HG03342 (cell line): ENCODE measurements at regions not wholly inside any gene's neighbourhood (a gene's known extent, or its start where the extent isn't known, plus 50 kb on each side); places are given as distances from the start of the nearest gene placed in this dataset.
"Not testable (repeated sequence)": the region's sequence is repeated elsewhere in the genome, so short reads cannot be mapped to it uniquely, and the experiment has no call there.

Experiments used
- ATAC-seq: cut with Tn5 transposase; IDR thresholded peaks from one replicate; pipeline ENCODE4 v1.9.1; 2021; ENCODE audit warnings: mild to moderate bottlenecking, moderate library complexity; ENCODE audit not compliant: unreplicated experiment

DNA sequence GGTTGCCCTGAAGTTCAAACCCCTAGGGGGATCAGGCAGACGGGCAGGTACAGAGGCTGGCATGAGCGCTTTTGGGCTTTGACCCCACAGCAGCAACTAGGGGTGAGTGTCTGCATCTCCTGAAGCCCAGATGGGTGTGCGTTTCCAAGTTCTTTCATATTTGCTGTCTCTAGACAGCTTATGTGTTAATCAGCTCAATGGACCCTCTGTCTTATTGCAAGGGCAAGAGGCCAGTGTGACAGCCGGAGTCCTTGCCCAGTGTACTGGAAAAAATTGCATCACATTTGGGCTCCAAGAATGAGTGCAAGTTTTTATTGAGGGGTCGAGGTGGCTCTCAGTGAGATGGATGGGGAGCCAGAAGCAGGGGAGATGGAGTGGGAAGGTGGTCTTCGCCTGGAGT, 1863.7 kb upstream of the RAG2 start:
- no peak for ATAC-seq

DNA sequence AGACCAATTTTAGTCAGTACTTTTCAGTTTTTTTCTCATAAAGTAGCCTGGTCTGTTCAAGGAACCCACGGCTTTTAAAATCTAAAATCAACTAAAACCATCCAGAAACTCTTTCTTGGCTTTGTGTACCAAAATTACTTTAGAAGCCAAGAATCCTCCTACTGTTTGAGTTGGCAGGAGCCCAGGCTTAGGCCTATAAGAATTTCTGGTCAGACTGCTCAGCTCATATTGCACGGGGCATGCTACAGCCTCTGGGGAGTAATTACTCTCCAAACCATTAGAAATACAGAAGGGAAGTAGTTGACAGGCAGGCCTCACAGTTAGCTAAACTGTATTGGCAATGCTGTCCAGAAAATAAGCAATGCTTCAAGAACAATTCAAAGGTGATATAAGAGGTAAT, 1862.9 kb upstream of the RAG2 start:
- ATAC-seq = no peak

DNA sequence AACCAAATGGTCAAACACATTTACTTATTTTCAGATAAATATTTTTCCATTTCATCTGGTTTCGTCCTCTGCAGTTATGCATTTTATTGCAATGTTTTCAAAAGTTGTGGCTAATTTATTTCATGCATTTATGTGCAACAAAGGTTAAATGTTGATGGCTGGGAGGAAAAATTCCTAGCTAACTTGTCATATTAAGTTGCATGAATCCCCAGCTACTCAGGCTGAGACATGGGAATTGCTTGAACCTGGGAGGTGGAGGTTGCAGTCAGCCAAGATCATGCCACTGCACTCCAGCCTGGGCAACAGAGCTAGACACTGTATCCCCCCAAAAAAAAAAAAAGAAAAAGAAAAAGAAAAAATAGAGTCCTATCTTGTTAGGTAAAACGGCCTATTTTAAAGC, 1862.4 kb upstream of the RAG2 start:
- no peak for ATAC-seq

DNA sequence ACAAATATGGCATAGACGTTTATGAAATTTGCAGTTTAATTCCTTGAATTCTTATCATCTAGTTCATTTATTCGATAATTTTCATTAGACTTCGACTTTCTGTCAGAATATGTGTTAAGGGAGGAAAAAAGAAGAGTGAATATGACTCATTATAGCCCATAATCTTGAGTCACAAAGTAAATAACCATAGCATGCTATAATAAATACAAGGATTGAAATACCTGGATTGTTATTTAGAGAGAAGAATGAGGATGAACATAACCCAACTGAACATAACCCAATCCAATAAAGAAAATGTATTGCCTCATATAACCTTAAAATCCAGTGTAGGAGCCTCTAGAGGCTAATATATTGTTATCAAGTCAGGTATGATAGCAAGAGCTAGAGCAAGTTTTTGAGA, 1858.3 kb upstream of the RAG2 start:
- ATAC-seq = no peak

DNA sequence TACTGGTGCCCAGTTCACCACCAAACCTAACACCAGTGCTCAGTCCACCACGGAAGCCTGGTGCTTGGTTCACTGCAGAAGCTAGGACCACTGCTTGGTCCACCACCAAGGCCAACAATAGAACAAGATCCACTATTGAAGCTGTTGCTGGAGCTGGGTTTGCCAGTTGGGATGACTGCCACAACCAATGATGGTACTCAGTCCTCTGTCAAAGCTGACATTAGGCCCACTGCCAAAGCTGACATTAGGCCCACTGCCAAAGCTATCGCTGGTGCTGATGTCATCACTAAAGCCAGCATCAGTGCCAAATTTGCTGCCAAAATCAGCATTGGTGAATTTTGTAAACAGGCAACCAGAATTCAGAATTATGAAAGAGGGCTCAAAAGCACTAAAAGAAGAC, 1850.2 kb upstream of the RAG2 start:
- ATAC-seq = no peak

DNA sequence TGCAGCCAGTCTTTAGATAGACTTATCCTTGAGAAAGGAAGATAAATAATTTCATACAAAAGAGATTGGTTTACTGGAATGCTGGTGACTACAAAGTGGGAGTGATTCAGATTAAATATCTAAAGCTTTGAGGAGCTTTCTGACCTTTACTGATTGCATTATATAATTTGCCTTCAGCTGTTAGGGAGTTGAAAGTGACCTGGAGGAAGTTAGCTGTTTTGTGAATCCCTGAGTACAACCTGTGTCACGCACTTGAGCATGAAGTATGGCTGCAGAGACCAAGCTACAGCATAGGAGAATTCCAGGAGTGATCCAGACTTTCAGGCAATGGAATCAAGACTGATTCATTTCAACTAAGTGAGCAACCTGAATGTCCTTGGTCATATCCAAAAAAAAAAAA, 1848.3 kb upstream of the RAG2 start:
- ATAC-seq = no peak

DNA sequence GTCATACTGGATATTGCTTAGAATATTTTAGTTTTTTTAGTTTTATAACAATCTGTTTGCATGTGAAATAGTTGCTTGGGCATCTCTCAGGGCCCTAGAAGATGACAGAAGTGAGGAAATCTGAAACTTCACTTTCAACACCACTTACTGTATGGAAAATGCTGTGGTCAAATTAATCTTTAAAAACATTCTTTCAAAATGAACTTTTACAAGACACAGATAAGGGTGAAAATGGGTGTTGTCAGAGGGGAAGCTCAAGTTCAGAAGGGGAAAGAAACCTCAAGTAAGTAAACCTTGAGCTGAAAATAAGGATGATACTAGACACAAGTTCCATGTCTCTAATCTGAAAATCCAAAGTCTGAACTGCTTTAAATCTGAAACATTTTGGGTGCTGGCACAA, 1840.1 kb upstream of the RAG2 start:
- ATAC-seq = no peak

DNA sequence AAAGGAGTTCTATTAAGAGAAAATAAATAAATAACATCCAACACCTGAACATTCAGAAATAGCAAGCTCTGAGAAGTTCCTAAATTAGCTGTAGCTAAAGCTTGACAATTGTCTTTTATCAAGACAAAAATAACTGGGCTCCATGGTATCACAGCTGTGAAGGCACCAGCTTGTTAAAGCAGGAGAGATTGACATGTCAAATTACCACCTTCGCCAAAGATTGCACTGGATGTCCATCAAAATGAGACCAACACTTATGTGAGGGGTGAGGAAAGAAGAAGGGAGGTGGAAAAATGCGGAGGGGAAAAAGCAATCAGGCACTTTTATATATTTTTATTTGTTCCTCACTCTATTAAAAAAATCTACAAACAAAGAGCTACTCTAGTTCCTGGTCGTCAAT, 1827.5 kb upstream of the RAG2 start:
- ATAC-seq = no peak

DNA sequence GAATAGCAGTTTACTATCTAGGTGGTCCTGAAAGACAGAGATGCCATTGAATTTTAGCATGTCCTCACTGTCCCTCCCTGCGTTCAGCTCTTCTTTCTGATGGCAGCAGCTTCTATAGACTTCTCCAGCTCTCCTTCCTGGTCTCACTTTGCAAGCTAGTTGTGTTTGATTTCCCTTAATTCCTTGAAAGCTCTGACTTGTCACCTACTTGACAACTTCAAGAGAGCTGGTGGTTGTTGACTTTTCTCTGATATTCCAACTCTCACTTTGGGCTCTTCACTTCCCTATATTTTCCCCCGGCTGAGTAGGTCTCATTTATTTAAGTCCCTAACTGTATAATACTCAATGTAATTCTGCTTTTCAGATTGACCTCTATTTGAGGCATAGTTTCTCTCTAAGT, 1825.0 kb upstream of the RAG2 start:
- no peak for ATAC-seq

DNA sequence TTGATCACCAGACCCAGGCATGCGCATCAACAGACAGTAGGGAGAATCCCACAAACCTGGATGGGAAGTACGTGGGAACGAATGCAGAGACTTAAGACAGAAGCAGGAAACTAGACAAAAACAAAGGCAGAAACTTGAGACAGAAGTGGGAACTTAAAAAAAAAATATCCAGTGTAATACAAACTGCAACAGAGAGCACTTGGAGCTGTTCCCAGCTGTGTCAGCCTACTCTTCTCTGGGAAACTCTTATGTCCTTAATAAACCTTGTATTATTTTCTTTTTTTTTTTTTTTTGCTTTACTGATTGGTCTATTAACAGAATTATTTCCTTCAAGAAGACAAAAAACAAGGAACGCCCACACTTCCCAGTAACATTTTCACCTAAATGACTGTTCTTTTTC, 1818.1 kb upstream of the RAG2 start:
- ATAC-seq = no peak

DNA sequence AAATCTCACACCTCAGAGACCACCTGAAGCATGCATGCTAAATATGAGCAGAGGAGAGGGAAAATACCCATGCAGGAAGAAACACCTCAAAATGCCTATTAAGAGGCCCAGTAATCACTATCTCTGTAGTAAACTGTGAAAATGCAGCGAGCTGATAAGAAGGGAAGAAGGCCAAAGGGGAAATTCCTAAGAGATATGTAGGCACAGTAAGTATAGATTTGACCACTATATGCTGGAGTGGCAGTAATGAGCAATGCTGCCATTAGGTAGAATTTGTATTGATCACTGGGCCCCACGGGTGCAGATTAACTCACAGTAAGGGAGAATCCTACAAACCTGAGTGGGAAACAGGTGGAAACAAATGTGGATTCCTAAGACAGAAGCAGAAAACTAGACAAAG, 1813.1 kb upstream of the RAG2 start:
- ATAC-seq = no peak

DNA sequence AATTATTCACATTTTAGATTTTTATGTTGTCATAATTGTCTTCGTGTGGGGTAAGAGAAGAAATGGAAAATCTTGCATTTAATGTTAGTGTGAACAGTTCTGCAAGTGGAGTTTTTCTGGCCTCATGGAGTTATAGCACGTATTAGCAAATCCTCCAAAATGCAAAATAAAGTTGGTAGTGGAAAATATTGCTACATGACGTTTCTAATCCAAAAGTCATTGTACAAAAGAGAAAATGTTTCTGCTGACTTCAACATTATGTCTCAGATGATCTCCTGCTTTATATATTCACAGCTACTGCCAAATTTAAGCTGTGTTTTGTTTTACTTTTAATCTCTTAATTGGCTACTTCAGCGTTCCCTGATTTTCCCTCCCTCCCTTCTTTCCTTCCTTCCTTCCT, 1804.0 kb upstream of the RAG2 start:
- ATAC-seq = no peak

DNA sequence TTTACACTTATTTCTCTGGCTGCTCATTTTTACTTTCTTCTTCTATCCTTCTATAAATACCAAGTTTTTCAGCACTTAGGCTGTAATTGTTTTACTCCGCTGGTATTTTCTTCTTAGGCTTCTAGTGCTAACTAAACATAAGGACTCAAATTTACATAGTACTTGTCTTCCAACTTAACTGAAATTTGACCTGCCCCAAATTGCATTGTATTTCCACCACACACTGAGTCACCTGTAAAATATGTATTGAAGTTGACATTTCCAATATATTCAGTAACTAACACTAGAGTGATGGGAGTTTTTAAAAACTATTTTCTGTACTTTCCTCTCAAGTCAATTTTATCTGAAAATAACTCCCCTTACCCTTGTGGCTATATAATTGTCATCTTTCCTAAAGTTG, 1794.1 kb upstream of the RAG2 start:
- no peak for ATAC-seq

DNA sequence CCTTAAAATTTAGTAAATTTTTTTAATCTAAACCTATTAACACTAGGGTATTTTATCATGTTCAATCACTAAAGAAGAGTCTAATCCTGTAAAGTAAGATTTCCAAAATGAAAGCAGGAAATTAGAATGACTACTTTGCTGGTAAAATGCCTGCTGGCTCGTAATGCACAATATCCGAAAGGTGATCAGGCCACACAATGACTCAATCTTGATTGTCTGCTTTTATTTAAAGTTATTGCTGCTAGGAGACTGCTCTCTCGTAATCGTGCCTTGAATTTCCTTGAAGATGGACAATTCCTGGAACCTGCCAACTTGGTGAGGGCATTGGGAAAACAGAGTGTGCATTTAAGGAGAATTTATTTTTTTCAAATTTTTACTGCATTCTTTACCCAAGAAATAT, 1786.5 kb upstream of the RAG2 start:
- ATAC-seq = no peak

DNA sequence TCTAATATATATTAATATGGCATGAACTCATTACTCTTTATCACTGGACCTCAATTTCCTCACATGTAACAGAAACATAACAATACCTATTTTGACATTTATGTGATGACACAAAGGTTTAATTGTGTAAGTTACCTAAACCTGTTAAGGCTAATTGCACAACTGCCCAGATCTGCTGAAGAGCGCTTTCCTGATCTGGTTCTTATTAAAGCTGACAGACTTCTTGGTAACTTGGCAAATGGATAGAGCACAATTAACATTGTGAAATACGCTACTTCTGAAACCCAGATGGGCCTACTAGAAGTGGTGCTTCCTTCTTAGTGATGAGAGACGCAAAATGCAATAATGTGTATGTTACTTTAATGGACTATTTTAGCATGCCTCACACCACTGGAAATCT, 1767.2 kb upstream of the RAG2 start:
- no peak for ATAC-seq

DNA sequence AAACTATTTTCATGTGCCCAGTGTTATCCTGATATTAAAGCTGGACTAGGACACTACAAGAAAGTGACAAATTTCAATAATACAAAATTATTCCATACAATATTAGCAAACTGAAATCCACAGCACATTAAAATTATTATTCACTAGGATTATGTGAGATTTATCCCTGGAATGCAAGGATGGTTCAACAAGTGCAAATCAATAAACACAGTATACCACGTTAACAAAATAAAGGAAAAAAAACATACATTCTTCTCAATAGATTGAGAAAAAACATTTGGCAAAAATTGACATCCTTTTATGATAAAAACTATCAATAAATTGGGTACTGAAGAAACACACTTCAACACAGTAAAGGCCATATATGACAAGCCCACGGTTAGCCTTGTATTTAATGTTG, 1758.2 kb upstream of the RAG2 start:
- no peak for ATAC-seq

DNA sequence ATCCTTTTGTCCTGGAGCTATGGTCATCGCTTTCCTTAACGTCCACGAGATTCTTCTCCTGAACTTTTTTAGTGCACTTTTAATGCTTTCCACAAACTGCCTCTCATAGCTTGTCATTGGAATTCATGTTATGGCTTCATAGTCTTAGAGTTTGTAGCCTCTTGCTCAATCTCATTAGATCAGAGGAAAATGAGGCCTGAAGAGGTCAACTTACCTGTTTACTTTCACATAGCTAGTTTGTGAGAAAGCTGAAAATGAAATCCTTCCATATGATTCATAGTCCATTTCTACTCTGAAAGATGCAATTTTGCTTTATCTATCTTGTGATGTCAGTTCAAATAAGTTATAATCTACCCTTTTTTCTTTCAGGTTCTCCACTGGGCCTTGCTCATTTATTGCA, 1747.2 kb upstream of the RAG2 start:
- ATAC-seq = no peak

DNA sequence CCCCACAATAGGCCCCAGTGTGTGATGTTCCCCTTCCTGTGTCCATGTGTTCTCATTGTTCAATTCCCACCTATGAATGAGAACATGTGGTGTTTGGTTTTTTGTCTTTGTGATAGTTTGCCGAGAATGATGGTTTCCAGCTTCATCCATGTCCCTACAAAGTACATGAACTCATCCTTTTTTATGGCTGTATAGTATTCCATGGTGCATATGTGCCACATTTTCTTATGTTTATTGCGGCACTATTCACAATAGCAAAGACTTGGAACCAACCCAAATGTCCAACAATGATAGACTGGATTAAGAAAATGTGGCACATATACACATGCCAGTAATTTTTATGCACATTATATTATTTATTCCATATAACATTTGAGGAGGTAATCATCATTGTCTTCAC, 1743.6 kb upstream of the RAG2 start:
- ATAC-seq = not testable (repeated sequence)

DNA sequence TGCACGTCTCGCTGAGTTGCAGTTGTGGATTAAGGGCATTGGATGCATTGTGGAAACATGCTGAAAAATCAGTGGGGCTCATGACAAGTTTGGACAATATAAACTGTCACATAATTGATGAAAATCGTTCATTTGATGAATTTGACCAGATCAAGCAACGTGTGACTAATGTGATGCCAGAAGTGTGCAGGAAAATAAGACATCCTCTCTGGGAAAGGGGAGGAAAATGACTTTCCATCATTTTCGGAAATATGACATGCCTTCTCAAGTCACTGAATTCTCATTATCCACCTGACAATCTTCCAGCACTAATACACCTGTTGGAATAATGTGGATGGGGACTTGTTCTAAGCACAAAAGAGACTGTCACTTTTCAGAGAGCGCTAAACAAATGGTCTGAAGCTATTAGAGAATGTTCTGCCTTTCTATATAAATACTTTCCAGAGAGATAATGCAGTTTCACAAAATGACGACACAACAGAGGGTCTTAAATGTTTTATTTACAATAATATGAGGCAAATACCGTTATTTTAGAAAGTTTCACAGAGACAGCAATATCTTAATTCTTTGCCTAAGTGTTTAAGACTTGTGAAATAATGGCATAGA, 1741.9 kb upstream of the RAG2 start:
- no peak for ATAC-seq

DNA sequence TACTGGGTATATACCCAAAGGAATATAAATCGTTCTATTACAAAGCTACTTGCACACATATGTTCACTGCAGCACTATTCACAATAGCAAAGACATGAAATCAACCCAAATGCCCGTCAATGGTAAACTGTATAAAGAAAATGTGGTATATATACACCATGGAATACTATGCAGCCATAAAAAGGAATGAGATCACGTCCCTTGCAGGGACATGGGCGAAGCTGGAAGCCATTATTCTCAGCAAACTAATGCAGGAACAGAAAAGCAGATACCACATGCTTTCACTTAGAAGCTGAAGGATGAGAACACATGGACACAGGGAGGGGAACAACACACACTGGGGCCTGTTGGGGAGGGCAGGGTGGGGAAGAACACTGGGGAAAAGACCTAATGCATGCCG, 1740.0 kb upstream of the RAG2 start:
- not testable (repeated sequence) for ATAC-seq

DNA sequence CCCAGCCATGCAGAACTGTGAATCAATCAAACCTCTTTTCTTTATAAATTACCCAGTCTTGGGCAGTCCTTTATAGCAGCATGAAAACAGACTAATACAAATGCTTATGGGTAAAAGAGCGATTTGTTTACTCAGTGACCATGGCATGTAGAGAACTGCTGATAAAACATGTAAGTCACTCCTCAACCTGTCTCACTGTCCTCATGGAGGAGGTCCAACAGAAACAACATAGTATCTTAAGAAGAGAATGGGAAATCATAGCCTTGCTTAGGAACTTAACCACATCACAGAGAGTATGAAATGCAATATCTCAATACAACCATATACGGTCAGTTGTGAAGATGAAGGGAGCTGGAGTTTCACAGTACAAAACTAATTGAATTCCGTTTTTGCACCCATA, 1734.0 kb upstream of the RAG2 start:
- no peak for ATAC-seq

DNA sequence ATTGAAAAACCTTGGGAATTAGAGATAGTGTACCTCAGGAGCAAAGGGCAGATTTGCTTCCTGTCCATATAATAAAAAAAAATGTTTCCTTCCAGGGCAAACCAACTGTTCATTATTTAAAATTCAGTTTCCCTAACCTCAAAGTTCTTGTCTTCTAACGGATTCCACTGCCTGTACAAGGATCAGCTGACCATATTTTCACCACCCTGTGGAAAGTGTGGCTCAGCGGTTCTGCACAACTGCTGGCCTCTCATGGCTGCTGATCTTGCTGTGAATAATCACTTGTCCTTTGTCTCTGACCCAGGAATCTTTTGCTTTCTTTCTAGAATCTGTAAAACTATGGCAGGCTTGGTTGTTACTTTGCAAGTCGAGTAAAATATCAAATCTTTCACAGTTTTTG, 1732.5 kb upstream of the RAG2 start:
- ATAC-seq = no peak

DNA sequence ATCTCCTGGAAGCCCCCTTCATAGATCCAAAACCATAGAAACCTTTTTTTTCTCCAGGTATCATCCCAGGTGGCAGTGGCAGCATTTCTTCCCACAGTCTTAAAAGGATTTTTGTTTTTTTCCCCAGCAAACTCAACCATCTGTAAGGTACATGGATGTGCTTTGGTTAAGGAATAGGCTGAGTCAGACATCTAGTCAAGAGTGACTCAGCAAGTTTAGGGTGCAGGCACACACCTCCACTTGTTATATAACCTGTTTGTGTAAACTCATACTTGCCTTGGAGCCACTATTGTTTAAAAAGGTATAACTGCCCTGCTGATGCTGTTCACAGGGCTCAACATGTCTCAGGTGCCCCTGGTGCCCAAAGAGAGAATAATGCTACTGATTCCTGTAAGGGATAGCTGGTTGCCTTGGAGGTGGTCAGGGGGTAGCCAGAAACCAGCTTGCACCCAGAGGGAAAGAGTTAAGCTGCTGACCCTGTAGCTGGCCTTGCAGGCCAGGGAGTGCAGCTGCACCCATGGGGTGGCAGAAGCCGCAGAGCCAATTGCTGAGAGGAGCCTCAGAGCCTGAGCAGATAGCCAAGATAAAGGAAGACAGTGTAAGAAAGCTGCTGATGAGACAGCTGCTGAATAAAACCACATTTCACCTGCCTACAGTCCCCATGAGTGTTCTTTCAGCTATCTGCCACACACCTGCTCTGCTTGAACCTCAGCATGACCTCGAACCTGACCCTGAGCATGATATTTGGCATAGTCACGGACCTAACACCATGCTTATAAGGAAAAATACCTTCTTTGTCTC, 1726.1 kb upstream of the RAG2 start:
- no peak for ATAC-seq
